ENCODE measurements at regions not wholly inside any gene's neighbourhood (a gene's known extent, or its start where the extent isn't known, plus 50 kb on each side); places are given as distances from the start of the nearest gene placed in this dataset.

DNA sequence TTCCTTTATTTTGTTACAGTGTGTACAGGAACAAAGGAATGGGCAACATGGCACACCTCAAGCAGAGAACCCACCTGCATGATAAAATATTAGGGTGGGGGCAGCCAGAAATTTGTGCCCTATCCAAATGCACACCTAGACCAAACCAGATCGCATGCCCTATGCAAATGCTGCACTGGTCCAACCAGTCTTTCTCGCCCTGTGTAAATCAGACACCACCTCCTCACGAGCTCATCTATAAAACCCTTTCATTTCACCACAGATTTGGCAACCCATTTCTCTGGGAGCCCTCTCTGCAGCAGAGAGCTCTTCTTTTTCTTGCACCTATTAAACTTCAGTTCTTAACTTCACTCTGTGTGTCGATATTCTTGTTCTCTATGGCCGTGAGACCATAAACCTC is 1559.2 kb downstream of the SLITRK1 start:
- no peak overlapping the region for H3K4me2 ChIP-seq (ENCODE audit: low read length)
- no peak overlapping the region for H3K9ac ChIP-seq (ENCODE audit: low read depth, low read length)
- H3K4me3 ChIP-seq (ENCODE audit: low read length), result no peak overlapping the region
- no peaks in the 10 kb centered on the region for H3K4me1 ChIP-seq (ENCODE audit: control insufficient read depth, insufficient read depth, low read length)
- H3K36me3 ChIP-seq (ENCODE audit: insufficient read depth, low read length), result no peaks in the 10 kb centered on the region
- H3K27me3 ChIP-seq (ENCODE audit: control insufficient read depth, insufficient read depth, low read length), result no peaks in the 10 kb centered on the region
- H3K9me3 ChIP-seq (replicated peaks; ENCODE audit: low read length), result peaks cover 2% of the 10 kb centered on the region

DNA sequence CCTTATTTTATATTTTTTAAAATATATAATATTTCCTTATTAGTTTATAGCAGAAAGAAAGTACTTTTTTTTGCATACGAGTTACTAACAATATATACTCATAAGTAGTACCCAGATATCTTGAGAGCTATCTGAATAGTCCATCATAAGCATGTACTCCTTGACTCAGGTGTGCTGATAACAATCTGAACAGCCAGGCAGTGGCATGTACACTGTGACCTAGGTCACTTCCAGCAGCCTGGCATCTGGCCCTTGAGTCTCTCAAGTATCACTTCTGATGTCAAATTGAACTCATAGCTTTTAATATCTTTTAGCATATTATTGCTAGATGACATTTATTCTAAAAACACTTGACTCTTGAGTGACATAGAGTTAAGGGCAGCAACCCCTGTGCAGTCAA is 1576.7 kb downstream of the SLITRK1 start:
- Histone ChIP-seq H3K27me3 (ENCODE audit: control insufficient read depth, insufficient read depth, low read length) (no peaks in the 10 kb centered on the region), H3K36me3 (ENCODE audit: insufficient read depth, low read length) (no peaks in the 10 kb centered on the region), H3K9ac (ENCODE audit: low read depth, low read length) (no peak overlapping the region), H3K4me3 (ENCODE audit: low read length) (no peak overlapping the region), H3K9me3 (replicated peaks; ENCODE audit: low read length) (no peaks in the 10 kb centered on the region), H3K4me1 (ENCODE audit: control insufficient read depth, insufficient read depth, low read length) (no peaks in the 10 kb centered on the region), H3K4me2 (ENCODE audit: low read length) (no peak overlapping the region)

DNA sequence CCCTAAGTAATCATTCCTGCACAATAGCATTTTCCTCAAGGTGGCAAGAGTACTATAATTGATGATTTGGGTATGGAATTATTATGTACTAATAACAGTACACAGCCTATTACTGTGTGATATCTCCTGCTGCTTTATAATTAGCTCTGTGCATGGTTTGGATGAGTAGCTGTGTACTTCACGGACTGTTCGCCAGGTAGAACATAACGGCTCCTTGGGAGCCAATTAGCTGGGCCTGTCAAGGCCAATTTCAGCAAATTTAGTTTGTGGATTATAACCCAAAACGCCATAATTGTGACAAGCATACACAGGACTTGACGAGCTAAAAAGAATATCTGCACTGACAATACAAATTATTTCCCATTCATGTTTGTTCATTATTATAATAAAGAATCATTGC is 1584.2 kb downstream of the SLITRK1 start:
- Histone ChIP-seq H3K36me3 (ENCODE audit: insufficient read depth, low read length) (no peaks in the 10 kb centered on the region), H3K9ac (ENCODE audit: low read depth, low read length) (no peak overlapping the region), H3K4me2 (ENCODE audit: low read length) (no peak overlapping the region), H3K4me1 (ENCODE audit: control insufficient read depth, insufficient read depth, low read length) (no peaks in the 10 kb centered on the region), H3K4me3 (ENCODE audit: low read length) (no peak overlapping the region), H3K27me3 (ENCODE audit: control insufficient read depth, insufficient read depth, low read length) (no peaks in the 10 kb centered on the region), H3K9me3 (replicated peaks; ENCODE audit: low read length) (peaks cover 5% of the 10 kb centered on the region)

DNA sequence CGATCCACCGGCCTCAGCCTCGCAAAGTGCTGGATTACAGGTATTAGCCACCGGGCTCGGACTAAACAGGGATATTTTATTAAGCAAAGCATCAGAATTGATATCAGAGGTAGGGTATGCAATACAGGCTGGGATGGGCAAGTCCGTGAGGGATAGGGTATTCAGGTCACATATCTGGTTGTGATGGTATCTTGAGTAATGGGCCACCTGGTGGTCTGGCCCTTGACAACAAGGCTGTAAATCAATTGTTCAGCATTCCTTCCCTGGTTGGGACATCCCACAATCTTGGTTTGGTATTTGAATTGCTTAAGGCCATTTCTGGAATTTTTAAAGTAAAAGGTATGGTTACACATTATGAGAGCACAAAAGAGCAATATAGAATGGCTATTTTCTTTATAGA is 1588.0 kb downstream of the SLITRK1 start:
- no peak overlapping the region for H3K4me3 ChIP-seq (ENCODE audit: low read length)

DNA sequence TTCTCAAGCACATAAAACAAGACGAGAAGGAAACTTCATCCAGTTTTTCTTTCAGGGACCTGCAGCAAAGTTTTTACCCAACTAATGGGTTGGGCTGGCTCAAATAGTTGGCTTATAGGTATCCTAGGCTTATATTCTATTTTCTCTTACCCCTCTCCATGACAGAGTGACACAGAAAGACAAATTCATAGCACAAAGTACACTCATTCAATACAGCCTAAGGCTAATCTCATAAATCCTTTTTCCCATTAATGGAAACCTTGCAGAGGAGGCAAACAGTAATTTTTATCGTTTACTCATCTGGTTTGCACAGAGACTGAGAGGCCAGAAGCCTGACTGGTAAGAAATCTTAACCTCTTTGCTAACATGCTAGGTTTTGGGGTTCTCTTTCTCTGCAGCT is 1589.9 kb downstream of the SLITRK1 start:
- H3K4me2 ChIP-seq (ENCODE audit: low read length), result no peak overlapping the region
- H3K9me3 ChIP-seq (replicated peaks; ENCODE audit: low read length), result peaks cover 9% of the 10 kb centered on the region

More for the DNA sequence above, 1588.0 kb downstream of the SLITRK1 start:
- no peak overlapping the region for H3K4me2 ChIP-seq (ENCODE audit: low read length)
- no peaks in the 10 kb centered on the region for H3K4me1 ChIP-seq (ENCODE audit: control insufficient read depth, insufficient read depth, low read length)
- peaks cover 9% of the 10 kb centered on the region for H3K9me3 ChIP-seq (replicated peaks; ENCODE audit: low read length)
- H3K9ac ChIP-seq (ENCODE audit: low read depth, low read length), result no peak overlapping the region
- H3K36me3 ChIP-seq (ENCODE audit: insufficient read depth, low read length), result no peaks in the 10 kb centered on the region
- H3K27me3 ChIP-seq (ENCODE audit: control insufficient read depth, insufficient read depth, low read length), result no peaks in the 10 kb centered on the region

DNA sequence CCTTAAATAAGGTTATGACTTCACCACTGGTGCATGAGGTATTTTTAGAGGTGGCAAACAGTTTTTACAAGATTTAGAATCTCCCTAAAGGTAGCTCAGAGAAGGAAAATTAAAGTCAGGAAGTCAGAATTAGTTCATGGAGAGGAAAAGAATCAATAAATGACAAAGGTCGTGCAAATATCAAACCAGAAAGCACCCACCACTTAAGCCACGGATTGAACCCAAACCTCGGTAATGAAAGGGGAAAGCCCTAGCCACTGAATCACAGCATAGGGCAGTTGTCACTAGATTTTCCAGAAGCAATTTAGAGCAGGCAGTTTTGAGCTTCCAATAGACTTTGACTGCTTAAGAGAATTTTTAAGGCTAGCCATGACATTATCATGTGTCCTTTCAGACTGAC is 1590.4 kb downstream of the SLITRK1 start:
- Histone ChIP-seq H3K27me3 (ENCODE audit: control insufficient read depth, insufficient read depth, low read length) (no peaks in the 10 kb centered on the region), H3K4me1 (ENCODE audit: control insufficient read depth, insufficient read depth, low read length) (no peaks in the 10 kb centered on the region), H3K9ac (ENCODE audit: low read depth, low read length) (no peak overlapping the region), H3K36me3 (ENCODE audit: insufficient read depth, low read length) (no peaks in the 10 kb centered on the region), H3K4me3 (ENCODE audit: low read length) (no peak overlapping the region), H3K4me2 (ENCODE audit: low read length) (no peak overlapping the region), H3K9me3 (replicated peaks; ENCODE audit: low read length) (peaks cover 9% of the 10 kb centered on the region)

More for the DNA sequence above, 1589.9 kb downstream of the SLITRK1 start:
- Histone ChIP-seq H3K4me1 (ENCODE audit: control insufficient read depth, insufficient read depth, low read length) (no peaks in the 10 kb centered on the region), H3K9ac (ENCODE audit: low read depth, low read length) (no peak overlapping the region), H3K4me3 (ENCODE audit: low read length) (no peak overlapping the region), H3K27me3 (ENCODE audit: control insufficient read depth, insufficient read depth, low read length) (no peaks in the 10 kb centered on the region), H3K36me3 (ENCODE audit: insufficient read depth, low read length) (no peaks in the 10 kb centered on the region)

DNA sequence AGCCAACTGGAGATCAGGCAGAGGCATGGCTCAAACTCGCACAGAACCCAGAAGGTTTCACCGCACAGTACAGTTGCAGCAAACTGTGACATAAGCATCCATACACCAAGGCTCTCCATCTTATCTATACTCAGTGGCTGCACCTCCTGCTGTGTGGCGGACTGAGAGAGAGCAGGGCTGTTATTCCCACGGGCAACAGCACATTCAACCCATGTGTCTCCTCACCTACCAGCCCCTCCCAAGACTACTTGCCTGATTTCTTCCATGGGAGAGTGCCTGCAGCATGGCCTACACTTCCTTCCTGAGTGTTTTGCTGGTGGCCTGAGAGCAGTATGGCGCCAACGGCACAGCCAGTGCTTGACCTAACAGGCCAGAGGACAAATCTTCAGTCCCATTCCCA is 1606.6 kb downstream of the SLITRK1 start:
- H3K27me3 ChIP-seq (ENCODE audit: control insufficient read depth, insufficient read depth, low read length), result no peaks in the 10 kb centered on the region
- no peaks in the 10 kb centered on the region for H3K36me3 ChIP-seq (ENCODE audit: insufficient read depth, low read length)
- no peaks in the 10 kb centered on the region for H3K4me1 ChIP-seq (ENCODE audit: control insufficient read depth, insufficient read depth, low read length)
- H3K4me2 ChIP-seq (ENCODE audit: low read length), result no peak overlapping the region
- no peak overlapping the region for H3K4me3 ChIP-seq (ENCODE audit: low read length)
- H3K9me3 ChIP-seq (replicated peaks; ENCODE audit: low read length), result peaks cover 6% of the 10 kb centered on the region
- H3K9ac ChIP-seq (ENCODE audit: low read depth, low read length), result no peak overlapping the region

DNA sequence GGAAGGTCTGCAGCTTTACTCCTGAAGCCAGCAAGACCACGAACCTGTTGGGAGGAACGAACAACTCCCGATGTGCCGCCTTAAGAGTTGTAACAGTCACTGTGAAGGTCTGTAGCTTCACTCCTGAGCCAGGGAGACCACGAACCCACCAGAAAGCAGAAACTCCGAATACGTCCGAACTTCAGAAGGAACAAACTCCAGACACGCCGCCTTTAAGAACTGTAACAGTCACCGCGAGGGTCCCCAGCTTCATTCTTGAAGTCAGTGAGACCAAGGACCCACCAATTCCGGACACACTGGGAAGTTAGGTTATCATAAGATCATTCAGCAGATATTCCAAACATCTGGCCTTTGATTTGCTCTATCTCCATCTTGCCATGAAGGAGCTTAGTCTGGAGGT is 1623.0 kb downstream of the SLITRK1 start:
- no peaks in the 10 kb centered on the region for H3K4me1 ChIP-seq (ENCODE audit: control insufficient read depth, insufficient read depth, low read length)
- no peak overlapping the region for H3K9ac ChIP-seq (ENCODE audit: low read depth, low read length)
- no peaks in the 10 kb centered on the region for H3K36me3 ChIP-seq (ENCODE audit: insufficient read depth, low read length)

DNA sequence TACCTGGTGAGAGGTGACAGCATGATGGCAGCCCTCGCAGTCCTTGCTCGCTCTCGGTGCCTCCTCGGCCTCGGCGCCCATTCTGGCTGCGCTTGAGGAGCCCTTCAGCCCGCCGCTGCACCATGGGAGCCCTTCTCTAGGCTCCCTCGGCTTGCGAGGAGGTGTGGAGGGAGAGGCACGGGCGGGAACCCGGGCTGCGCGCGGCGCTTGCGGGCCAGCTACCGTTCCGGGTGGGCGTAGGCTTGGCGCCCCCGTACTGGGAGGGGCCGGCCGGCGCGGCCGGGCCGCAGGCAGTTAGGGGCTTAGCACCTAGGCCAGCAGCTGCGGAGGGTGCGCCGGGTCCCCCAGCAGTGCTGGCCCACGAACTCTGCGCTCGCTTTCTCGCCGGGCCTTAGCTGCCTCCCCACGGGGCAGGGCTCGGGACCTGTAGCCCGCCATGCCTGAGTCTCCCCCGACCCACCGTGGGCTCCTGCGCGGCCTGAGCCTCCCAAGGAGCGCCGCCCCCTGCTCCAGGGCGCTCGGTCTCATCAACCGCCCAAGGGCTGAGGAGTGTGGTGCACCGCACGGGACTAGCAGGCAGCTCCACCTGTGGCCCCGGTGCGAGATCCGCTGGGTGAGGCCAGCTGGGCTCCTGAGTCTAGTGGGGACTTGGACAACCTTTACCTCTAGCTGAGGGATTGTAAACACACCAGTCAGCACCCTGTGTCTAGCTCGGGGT is 1624.3 kb downstream of the SLITRK1 start:
- Histone ChIP-seq H3K27me3 (ENCODE audit: control insufficient read depth, insufficient read depth, low read length) (no peaks in the 10 kb centered on the region), H3K4me1 (ENCODE audit: control insufficient read depth, insufficient read depth, low read length) (no peaks in the 10 kb centered on the region), H3K9ac (ENCODE audit: low read depth, low read length) (no peak overlapping the region)

More for the DNA sequence above, 1623.0 kb downstream of the SLITRK1 start:
- no peaks in the 10 kb centered on the region for H3K27me3 ChIP-seq (ENCODE audit: control insufficient read depth, insufficient read depth, low read length)
- H3K4me3 ChIP-seq (ENCODE audit: low read length), result no peak overlapping the region
- no peak overlapping the region for H3K4me2 ChIP-seq (ENCODE audit: low read length)
- no peaks in the 10 kb centered on the region for H3K9me3 ChIP-seq (replicated peaks; ENCODE audit: low read length)

DNA sequence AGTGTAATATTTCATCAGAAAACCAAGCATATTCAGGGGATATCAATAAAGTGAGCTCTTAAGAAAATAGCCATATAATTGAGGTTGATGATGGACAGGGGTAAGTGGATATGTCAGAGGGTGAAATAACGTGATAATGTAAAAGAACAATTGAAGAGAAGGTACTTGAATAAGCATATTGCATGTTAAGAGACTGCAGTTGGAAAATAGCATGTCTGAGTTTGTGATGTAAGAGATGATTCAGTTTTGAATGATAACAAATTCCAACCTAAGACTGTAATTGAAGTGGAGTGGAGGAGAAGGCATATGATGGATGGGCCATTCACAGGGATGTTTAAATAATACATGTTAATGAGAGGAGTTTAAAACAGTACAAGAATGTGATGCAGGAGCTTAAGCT is 1633.5 kb downstream of the SLITRK1 start:
- no peaks in the 10 kb centered on the region for H3K27me3 ChIP-seq (ENCODE audit: control insufficient read depth, insufficient read depth, low read length)
- H3K36me3 ChIP-seq (ENCODE audit: insufficient read depth, low read length), result no peaks in the 10 kb centered on the region
- H3K9me3 ChIP-seq (replicated peaks; ENCODE audit: low read length), result no peaks in the 10 kb centered on the region
- H3K9ac ChIP-seq (ENCODE audit: low read depth, low read length), result no peak overlapping the region
- no peaks in the 10 kb centered on the region for H3K4me1 ChIP-seq (ENCODE audit: control insufficient read depth, insufficient read depth, low read length)
- H3K4me3 ChIP-seq (ENCODE audit: low read length), result no peak overlapping the region
- no peak overlapping the region for H3K4me2 ChIP-seq (ENCODE audit: low read length)

More for the DNA sequence above, 1624.3 kb downstream of the SLITRK1 start:
- no peaks in the 10 kb centered on the region for H3K9me3 ChIP-seq (replicated peaks; ENCODE audit: low read length)
- no peak overlapping the region for H3K4me3 ChIP-seq (ENCODE audit: low read length)
- H3K36me3 ChIP-seq (ENCODE audit: insufficient read depth, low read length), result no peaks in the 10 kb centered on the region
- H3K4me2 ChIP-seq (ENCODE audit: low read length), result no peak overlapping the region

DNA sequence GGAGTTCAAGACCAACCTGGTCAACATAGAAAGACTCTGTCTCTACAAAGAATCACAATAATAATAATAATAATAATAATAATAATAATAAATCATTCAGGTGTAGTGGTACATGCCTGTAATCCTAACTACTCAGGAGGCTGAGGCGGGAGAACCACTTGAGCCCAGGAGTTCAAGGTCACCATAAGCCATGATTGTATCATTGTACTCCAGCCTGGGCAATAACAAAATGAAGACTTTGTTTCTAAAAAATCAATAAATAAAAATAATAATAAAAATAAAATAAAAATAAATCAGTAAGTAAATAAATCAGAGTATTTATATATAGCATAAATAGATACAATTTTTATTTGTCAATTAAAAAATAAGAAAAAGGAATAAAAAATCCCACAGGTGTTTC is 1636.4 kb downstream of the SLITRK1 start:
- H3K4me1 ChIP-seq (ENCODE audit: control insufficient read depth, insufficient read depth, low read length), result no peaks in the 10 kb centered on the region
- no peak overlapping the region for H3K4me3 ChIP-seq (ENCODE audit: low read length)
- no peaks in the 10 kb centered on the region for H3K36me3 ChIP-seq (ENCODE audit: insufficient read depth, low read length)
- H3K27me3 ChIP-seq (ENCODE audit: control insufficient read depth, insufficient read depth, low read length), result no peaks in the 10 kb centered on the region
- no peak overlapping the region for H3K9ac ChIP-seq (ENCODE audit: low read depth, low read length)
- no peaks in the 10 kb centered on the region for H3K9me3 ChIP-seq (replicated peaks; ENCODE audit: low read length)
- no peak overlapping the region for H3K4me2 ChIP-seq (ENCODE audit: low read length)

DNA sequence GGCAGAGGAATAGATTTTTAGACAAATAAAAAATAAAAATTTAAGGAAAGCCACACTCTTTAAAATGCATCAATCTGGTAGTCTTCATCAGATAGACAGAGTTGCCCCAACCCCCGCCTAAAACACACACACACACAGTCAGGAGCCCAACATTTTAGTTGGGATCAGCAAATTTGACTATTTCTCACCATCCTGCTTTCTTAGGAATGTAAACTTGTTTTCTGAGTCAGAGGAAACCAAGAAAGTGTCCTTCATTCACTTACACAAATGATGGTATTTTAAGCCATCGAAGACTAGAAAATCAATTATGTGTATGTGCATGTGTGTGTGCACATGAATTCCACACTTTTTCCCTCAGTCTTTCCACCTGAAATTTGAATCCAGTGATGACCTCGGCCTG is 1657.5 kb downstream of the SLITRK1 start:
- Histone ChIP-seq H3K9me3 (replicated peaks; ENCODE audit: low read length) (peaks cover 2% of the 10 kb centered on the region), H3K36me3 (ENCODE audit: insufficient read depth, low read length) (no peaks in the 10 kb centered on the region), H3K4me3 (ENCODE audit: low read length) (no peak overlapping the region), H3K4me2 (ENCODE audit: low read length) (no peak overlapping the region), H3K27me3 (ENCODE audit: control insufficient read depth, insufficient read depth, low read length) (no peaks in the 10 kb centered on the region), H3K9ac (ENCODE audit: low read depth, low read length) (no peak overlapping the region), H3K4me1 (ENCODE audit: control insufficient read depth, insufficient read depth, low read length) (no peaks in the 10 kb centered on the region)

Measured in skeletal muscle satellite cell (primary cell).